ENCODE measurements at regions not wholly inside any gene's neighbourhood (a gene's known extent, or its start where the extent isn't known, plus 50 kb on each side); places are given as distances from the start of the nearest gene placed in this dataset.
"Not testable (repeated sequence)": the region's sequence is repeated elsewhere in the genome, so short reads cannot be mapped to it uniquely, and the experiment has no call there.

GRCh38 chr6:49162379-49162778 lies 300.7 kb downstream of the MMUT start:
- CTCF ChIA-PET (ENCODE audit: low intra/inter-chr PET ratio, low total read pairs); H3K9ac ChIP-seq (ENCODE audit: insufficient read depth, low read depth, low read length); H3K9me3 ChIP-seq (ENCODE audit: low read length); H4K20me1 ChIP-seq (ENCODE audit: insufficient read depth, low read length); H3K4me1 ChIP-seq (ENCODE audit: insufficient read depth, low read length); intact Hi-C loops (cut with micrococcal nuclease; ENCODE audit: unreplicated experiment); FAIRE-seq; POLR2A ChIA-PET; in situ Hi-C loops (cut with HindIII; ENCODE audit: extremely low pct_ligation_motif_present, low pct_unique_long_range_greater_than_20kb); DNase-seq (ENCODE audit: low spot score); H3K36me3 ChIP-seq (replicated peaks in 1 of 2; ENCODE audit: control insufficient read depth in 1 of 2, insufficient read depth in 2 of 2, low read length in 2 of 2); H3K27me3 ChIP-seq (ENCODE audit: control insufficient read depth in 1 of 2, insufficient read depth in 2 of 2, low read length in 2 of 2); H3K4me3 ChIP-seq (replicated peaks in 1 of 3; ENCODE audit: insufficient read depth in 1 of 3, low read depth in 2 of 3, low read length in 3 of 3); H2AFZ ChIP-seq (ENCODE audit: low read length); H3K4me2 ChIP-seq (ENCODE audit: low read depth, low read length); ATAC-seq; H3K79me2 ChIP-seq (ENCODE audit: insufficient read depth, low read length); H3K27ac ChIP-seq (ENCODE audit: extremely low read length, insufficient read depth, low read length); BruUV-seq (replicated peaks): not testable (repeated sequence)
- 0% methylated on average over 2 of the region's 2 CpGs for WGBS (ENCODE audit: low lambda C conversion rate)
- peak; percentile 72; the same call in 1 of the 2 replicates for TF ChIP-seq ZNF431 (CRISPR knock-in tag; IDR thresholded peaks at IDR 0.05; ENCODE audit: borderline replicate concordance, low read depth)

DNA sequence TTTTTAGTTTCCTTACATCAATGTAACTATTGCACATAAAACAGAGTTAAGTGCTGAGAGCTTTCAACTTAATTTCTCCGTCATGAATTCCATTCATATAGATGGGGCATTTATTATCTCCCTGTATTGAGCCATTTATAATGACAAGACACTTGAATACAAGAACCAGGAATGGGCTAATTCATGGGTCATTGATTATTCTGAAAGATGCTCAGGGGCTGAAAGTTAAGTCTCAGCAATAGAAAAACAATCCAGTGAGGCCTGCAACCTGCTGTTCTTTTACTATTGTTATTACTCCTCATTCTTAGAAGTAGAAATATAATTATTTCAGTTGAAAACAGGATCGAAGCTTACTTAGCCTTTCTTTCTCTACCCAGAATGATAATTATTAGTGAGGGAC lies 307.7 kb downstream of the MMUT start:
- DNase-seq (ENCODE audit: low spot score) (no peak), FAIRE-seq (no peak), ATAC-seq (no peak)
- no peaks in the 10 kb centered on the region; a peak in 1 of 5 replicates for H3K27me3 ChIP-seq (ENCODE audit: control insufficient read depth in 1 of 2, insufficient read depth in 2 of 2, low read length in 2 of 2)
- ChIA-PET CTCF (ENCODE audit: low intra/inter-chr PET ratio, low total read pairs) (no interaction called here), POLR2A (no interaction called here)
- no peak for TF ChIP-seq EEA1 (CRISPR knock-in tag; IDR thresholded peaks at IDR 0.05; ENCODE audit: borderline replicate concordance)
- TF ChIP-seq, protein P1, sequence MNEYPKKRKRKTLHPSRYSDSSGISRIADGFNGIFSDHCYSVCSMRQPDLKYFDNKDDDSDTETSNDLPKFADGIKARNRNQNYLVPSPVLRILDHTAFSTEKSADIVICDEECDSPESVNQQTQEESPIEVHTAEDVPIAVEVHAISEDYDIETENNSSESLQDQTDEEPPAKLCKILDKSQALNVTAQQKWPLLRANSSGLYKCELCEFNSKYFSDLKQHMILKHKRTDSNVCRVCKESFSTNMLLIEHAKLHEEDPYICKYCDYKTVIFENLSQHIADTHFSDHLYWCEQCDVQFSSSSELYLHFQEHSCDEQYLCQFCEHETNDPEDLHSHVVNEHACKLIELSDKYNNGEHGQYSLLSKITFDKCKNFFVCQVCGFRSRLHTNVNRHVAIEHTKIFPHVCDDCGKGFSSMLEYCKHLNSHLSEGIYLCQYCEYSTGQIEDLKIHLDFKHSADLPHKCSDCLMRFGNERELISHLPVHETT (CRISPR knock-in tag; conservative IDR thresholded peaks at IDR 0.05): no peak
- no peak for TF ChIP-seq ZNF816 (CRISPR knock-in tag; IDR thresholded peaks at IDR 0.05; ENCODE audit: borderline replicate concordance)
- TF ChIP-seq FOSL2 (CRISPR knock-in tag; IDR thresholded peaks at IDR 0.05): no peak
- no peak overlapping the region for H3K4me3 ChIP-seq (replicated peaks in 1 of 3; ENCODE audit: insufficient read depth in 1 of 3, low read depth in 2 of 3, low read length in 3 of 3)
- 2% methylated on average over 2 of the region's 2 CpGs for WGBS (ENCODE audit: low lambda C conversion rate)
- no peaks in the 10 kb centered on the region for H3K79me2 ChIP-seq (ENCODE audit: insufficient read depth, low read length)
- in situ Hi-C loops (cut with HindIII; ENCODE audit: extremely low pct_ligation_motif_present, low pct_unique_long_range_greater_than_20kb): no loop called here
- H3K4me1 ChIP-seq (ENCODE audit: insufficient read depth, low read length): no peaks in the 10 kb centered on the region
- no peaks in the 10 kb centered on the region for H3K36me3 ChIP-seq (replicated peaks in 1 of 2; ENCODE audit: control insufficient read depth in 1 of 2, insufficient read depth in 2 of 2, low read length in 2 of 2)
- no peaks in the 10 kb centered on the region for H3K9me3 ChIP-seq (ENCODE audit: low read length)
- no peak overlapping the region for H3K27ac ChIP-seq (ENCODE audit: extremely low read length, insufficient read depth, low read length)
- H2AFZ ChIP-seq (ENCODE audit: low read length): no peak overlapping the region
- no peaks in the 10 kb centered on the region for H4K20me1 ChIP-seq (ENCODE audit: insufficient read depth, low read length)
- no TSS peak for BruUV-seq (replicated peaks)
- no peak overlapping the region for H3K9ac ChIP-seq (ENCODE audit: insufficient read depth, low read depth, low read length)
- intact Hi-C loops (cut with micrococcal nuclease; ENCODE audit: unreplicated experiment): no loop called here
- no peak overlapping the region for H3K4me2 ChIP-seq (ENCODE audit: low read depth, low read length)
